Activated T-cell treated with anti-CD3 and anti-CD28 coated beads for 4 hours (primary cell): ENCODE measurements at regions not wholly inside any gene's neighbourhood (a gene's known extent, or its start where the extent isn't known, plus 50 kb on each side); places are given as distances from the start of the nearest gene placed in this dataset.
A peak's percentile ranks its signal among the peaks of the same experiment; 100 is the strongest.
"Not testable (repeated sequence)": the region's sequence is repeated elsewhere in the genome, so short reads cannot be mapped to it uniquely, and the experiment has no call there.

Experiments
- DNase-seq: peaks from one replicate; pipeline ENCODE4 v3.0.0-alpha.2; 2020

GRCh38 chr12:65694130-65694529, 130.2 kb upstream of the HMGA2 start:
- DNase-seq, result no peak

- DNase-seq, result no peak
Measured at GRCh38 chr12:65695113-65695865, 129.0 kb upstream of the HMGA2 start.

DNA sequence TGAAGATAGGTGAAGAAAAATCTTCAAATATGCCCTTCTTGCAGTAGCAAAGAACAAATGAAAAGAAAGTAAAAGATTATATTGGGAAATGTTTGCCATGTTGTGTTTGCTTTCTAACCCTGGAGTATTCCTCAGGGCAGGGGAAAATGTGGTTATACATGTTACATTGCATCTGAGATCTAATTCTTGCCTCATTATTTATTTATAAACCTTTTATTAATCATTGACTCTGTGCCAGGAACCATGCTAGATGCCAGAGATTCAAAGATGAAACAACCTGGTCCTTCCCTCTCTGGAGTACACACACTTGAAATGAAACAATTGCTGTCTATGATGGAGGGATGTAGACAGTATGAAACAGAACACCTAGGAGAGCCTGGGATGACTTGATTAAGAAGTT, 128.1 kb upstream of the HMGA2 start:
- DNase-seq, result no peak

DNA sequence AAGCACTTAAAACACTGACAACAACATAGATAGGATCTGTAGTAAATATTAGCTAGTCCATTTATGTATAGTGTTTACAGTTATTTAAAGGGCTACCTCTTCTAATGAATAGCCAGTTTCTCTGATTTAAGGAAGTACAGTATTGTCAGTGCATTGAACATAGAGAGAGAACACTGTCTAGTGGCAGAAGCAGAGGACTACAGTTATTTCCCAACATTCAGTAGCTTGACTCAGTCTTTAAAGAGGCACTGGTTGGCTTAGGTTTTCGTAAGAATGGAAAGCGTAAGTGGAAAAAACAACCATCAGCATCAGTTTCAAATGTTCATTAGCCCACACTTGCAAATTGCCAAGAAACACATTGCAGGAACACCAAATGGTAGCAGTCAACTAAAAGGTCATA, 125.0 kb upstream of the HMGA2 start:
- DNase-seq, result no peak

DNA sequence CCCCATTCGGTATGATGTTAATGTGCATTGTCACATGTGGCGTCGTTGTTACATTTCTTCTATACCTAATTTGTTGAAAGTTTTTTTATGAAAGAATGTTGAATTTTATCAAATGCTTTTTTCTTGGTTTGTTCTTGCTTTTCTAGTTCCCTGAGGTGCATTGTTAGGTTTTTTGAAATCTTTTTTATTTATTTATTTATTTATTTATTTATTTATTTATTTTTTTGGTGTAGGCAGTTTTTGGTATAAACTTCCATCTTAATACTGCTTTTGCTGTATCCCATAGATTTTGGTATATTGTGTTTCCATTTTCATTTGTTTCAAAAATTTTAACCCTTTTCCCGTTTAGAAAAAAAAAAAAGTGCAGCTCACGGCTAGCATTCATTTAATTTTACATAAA, 121.1 kb upstream of the HMGA2 start:
- no peak for DNase-seq

DNA sequence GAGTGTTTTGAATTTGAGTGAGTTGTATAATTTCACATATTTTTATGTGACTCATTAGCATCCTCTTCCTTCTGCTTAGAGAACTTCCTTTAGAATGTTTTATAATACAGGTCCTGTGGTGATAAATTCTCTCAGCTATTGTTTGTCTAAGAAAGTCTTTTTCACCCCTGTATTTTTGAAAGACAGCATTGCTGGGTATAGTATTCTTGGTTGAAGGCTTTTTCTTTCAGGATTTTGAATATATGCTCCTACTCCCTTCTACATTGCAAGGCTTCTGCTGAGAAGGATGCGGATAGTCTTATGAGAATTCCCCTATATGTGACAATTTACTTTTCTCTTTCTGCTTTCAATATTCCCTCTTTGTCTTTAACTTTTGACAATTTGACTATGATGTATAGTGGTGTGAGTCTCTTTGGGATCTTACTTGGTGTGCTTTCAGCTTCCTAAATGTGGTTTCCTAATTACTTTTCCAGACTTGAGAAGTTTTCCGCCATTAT, 118.9 kb upstream of the HMGA2 start:
- DNase-seq, result no peak

GRCh38 chr12:65707051-65707450, 117.2 kb upstream of the HMGA2 start:
- DNase-seq, result no peak

DNA sequence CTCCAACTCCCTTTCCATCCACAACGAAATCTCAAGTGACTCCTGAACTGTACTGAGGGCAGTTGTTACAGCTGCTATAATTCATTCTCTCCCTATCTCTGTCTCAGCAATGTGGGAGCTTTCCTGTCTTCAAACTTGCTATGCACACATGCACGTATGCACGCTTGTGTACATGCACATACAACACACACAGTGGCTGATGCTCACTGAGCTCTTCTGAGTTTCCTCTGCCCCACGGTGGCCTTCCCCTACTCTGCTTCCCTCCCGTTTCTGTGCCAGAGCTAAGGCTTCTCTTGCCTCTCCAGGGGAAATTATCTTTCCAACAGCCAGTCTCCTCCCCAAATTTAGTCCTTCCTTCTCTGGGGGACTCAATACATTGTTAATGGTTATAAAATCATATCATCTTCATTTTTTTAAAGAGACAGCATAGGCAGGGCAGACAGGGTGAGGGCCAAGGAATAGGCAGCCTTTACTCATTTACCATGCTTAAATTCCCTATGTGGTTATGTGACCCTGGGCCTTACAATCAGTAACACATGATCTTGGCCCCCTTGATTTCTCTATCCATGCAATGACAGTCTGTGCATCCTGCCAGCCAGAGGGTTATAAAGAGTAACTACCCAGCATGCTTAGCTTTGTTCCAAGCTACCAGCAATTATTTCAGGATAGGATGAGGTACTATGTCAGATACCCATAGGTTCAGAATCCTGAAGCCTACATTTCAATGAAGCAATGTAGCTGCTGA, 111.9 kb upstream of the HMGA2 start:
- DNase-seq, result no peak

DNA sequence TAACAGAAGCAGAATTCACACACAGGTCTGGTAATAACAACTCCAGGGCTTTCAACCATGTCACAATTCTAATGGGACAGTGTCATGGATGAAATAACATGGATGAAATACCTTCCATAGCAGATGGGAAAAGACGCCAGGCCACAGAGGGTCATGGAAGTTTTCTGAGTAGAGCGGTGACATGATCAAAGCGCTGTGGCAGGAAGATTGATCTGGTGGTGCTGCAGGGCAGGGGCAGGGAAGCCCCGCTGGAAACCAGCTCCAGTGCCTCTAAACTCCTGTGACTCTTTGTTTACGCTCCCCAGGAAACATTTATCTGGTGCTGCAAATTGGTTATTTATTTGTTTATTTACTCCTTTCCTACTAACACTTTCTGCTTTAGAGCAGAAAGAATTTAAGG, 108.3 kb upstream of the HMGA2 start:
- DNase-seq, result no peak

- DNase-seq, result no peak
Measured at GRCh38 chr12:65720136-65721130, 103.8 kb upstream of the HMGA2 start.

- no peak for DNase-seq
Measured at GRCh38 chr12:65721541-65722190, 102.6 kb upstream of the HMGA2 start.

DNA sequence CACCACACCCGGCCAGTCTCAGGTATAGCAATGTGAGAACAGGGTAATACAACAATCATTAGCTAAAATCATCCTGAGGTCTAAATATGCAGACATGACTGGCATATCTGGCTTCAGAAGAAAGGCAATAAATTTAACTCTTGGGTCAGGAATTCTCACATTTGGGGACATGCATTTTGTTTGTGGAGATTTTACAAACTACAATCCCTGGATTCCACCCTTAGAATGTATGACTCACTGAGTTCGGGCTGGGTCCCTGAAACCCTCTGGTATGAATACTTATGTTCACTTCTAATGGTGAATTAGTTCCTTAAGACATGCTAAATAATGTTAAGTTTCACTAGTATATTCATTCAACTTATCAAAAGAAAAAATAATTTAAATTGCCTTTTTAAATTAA, 98.9 kb upstream of the HMGA2 start:
- DNase-seq, result no peak

DNA sequence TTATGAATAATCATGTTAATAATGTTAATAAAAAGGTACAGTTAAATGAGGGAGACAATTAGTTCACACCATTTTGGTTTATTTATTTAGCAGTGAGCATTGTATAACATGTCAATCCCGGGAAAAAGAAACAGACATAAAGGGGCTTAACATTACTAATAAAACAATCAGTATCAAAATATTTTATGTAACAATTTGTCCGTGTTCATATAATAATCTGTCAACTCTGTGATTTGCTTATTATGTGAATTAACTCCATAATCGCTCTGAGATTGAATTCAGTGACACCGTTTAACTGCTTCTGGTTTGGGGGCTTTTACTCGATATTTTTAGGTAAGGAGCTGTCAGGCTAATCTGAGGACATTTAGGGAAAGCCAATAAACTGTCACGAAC, 95.8 kb upstream of the HMGA2 start:
- no peak for DNase-seq

DNA sequence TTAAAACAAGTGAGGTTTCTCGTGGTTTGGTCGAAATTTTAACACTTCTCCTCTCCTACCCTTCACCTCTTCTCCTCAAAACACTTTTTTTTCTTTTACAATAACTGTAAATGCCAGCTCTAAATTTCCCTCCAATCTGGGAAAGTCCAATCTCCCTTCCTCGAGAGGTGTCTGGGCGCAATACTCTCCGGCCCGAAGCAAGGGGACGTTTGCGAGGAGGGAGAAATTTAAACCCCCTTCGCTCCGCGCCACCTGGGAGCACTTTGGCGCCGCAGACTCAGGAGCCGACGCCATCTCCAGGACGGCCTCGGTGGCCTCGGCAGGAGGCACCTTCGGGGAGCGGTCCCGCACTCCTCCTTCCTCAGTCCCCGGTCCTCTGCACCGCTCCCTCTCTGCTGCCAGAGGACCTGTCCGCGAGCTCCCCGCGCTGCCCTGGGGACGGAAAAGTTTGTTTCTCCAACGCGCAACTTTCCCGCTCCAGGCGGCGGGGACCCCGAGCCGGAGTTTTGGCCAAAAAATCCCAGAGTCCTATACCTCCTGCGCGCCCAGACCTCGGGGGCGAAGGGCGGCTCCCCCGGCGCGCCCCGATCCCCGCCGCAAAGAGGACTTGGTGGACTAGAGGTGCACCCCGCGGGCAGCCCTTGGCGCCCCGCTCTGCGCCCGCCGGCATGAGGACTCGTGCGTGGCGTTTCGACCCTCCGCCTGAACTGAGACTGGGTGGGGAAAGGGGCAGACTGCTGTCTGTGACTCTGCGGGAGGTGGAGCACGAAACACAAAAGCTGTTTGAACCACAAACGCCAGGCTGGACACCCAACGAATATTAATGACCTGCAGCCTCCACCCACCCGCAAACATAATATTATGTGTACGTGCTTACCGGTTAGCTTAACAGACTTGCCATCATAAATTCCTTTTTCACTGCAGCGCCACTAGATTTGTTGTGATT, 95.2 kb upstream of the HMGA2 start:
- DNase-seq, result no peak

DNA sequence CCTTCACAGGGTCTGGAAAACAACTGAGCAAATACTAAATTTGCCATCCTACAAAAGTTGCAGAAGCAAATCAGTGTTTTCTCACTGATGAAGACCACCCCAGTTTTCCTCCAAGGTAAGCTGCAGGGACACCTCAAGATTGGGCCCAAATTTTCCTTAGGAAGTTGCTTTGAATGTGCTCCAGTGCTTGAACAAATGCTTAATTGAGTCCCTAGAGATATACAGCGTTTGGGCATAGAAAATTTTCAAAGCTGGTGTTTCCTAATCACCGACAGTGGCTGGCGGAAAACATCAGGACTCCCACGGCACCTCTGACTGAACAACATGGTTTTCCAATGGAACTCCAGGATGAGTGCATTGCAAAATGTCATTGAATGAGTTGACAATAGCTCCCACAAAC, 92.5 kb upstream of the HMGA2 start:
- DNase-seq, result no peak

DNA sequence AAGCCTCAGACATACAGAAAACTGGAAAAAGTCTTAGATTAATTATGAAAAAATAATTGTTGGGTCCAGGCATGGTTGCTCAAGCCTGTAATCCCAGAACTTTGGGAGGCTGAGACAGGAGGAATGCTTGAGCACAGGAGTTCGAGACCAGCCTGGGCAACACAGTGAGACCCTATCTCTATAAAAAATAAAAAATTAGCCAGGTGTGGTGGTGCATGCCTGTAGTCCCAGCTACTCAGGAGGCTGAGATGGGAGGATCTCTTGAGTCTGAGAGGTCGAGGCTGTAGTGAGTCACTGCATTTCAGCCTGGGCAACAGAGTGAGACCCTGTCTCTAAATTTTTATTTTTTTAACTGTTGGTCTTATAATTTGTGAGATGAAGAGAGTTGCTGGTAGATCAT, 90.6 kb upstream of the HMGA2 start:
- DNase-seq, result not testable (repeated sequence)

- DNase-seq, result no peak
Measured at GRCh38 chr12:65734226-65734625, 90.1 kb upstream of the HMGA2 start.

- no peak for DNase-seq
Measured at GRCh38 chr12:65739606-65740005, 84.7 kb upstream of the HMGA2 start.

DNA sequence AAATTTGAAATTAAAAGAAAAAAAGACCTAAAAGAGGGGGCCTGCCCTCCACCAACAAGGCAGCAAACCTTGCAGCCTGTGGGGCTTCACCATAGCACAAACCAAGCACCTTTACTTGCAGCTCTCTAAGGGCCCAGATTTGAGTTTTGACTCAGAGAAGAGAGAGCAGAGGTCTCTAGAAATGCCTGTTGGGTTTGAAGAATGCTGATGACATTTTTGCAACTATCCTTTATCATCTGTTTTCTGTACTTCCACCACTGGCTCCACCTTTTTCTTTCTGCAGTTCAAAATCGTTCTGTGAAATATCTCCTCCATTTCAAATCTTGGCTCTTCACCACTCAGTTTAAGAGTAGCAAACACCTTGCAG, 83.8 kb upstream of the HMGA2 start:
- DNase-seq, result no peak

GRCh38 chr12:65740873-65741600, 83.2 kb upstream of the HMGA2 start:
- peak; percentile 44 for DNase-seq

DNA sequence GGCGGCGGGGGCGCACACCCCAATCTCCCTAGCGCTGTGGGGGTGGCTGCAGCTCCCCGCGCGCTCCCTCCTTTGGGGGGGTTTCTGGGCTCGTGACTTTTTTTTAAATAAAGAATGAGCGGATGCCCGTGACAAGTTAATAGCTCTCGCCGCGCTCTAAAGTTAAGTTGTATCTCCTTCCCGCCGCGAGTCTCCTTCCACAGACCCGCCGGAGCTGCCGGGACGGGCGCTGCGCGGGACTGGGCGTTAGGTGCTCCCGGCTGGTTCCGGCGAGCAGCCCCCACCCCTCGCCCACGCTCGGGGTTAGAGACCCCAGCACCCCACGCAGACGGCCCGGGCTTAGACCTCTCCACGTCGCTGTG, 82.6 kb upstream of the HMGA2 start:
- DNase-seq, result no peak
